BJ (cell line): ENCODE measurements at regions not wholly inside any gene's neighbourhood (a gene's known extent, or its start where the extent isn't known, plus 50 kb on each side); places are given as distances from the start of the nearest gene placed in this dataset.

ENCODE experiments used
- CTCF ChIA-PET: fragments of 350-600 bp; formaldehyde crosslinking; extraction: SDS; loops from one replicate; lab custom pipeline; 2021; ENCODE audit warnings: antibody characterized with exemption, inconsistent platforms; lab: Yijun Ruan, JAX
- POLR2A ChIA-PET: fragments of 300-600 bp; sonication (Branson Sonifier 250); formaldehyde crosslinking; extraction: SDS; loops from one replicate; lab custom pipeline; 2021; ENCODE audit warnings: antibody characterized with exemption; lab: Charles Lee
- DNase-seq: peaks from one replicate; pipeline ENCODE4 v3.0.0-alpha.2; 2011; ENCODE audit warnings: low read depth
- H3K27me3 ChIP-seq: 2 replicates; pipeline ENCODE4 v1.6.0; 2011; ENCODE audit warnings: low read length; ENCODE audit not compliant: control insufficient read depth, insufficient read depth
- H3K36me3 ChIP-seq: 2 replicates; pipeline ENCODE4 v1.5.1; 2011; ENCODE audit warnings: low read length; ENCODE audit not compliant: control insufficient read depth, insufficient read depth
- H3K4me3 ChIP-seq: 2 replicates; pipeline ENCODE4 v1.5.1; 2011; ENCODE audit warnings: low read depth, mild to moderate bottlenecking, control low read depth, low read length
- TF ChIP-seq, protein P1 (sequence below): IDR thresholded peaks from 2 replicates; pipeline ENCODE4 v1.5.1; 2011; ENCODE audit warnings: low read depth, mild to moderate bottlenecking, control low read depth, inconsistent platforms, low read length, moderate library complexity; ENCODE audit not compliant: insufficient read depth

DNA sequence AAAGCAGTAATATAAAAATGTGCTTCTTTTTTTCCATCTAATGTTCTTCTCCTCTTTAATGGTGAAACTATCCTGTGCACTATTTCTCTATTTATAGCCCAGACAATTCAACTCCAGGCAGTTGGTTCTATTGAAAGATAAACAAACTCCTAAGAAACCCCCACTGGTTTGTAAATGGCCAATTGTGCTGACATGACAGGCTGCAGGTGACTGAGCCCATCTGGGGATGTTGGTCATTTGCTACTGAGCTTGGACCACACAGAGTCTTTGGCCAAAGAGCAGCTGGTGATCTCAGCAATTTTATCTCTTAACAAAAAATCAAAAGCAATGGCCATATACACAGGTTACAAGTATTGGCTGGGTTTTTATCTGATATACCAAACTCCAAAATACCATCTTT, 631.8 kb upstream of the CELF2 start:
- Histone ChIP-seq H3K36me3 (no peaks in the 10 kb centered on the region), H3K27me3 (no peaks in the 10 kb centered on the region), H3K4me3 (no peak overlapping the region)
- DNase-seq, result no peak
- ChIA-PET POLR2A (no interaction called here), CTCF (no interaction called here)
- TF ChIP-seq, protein P1, sequence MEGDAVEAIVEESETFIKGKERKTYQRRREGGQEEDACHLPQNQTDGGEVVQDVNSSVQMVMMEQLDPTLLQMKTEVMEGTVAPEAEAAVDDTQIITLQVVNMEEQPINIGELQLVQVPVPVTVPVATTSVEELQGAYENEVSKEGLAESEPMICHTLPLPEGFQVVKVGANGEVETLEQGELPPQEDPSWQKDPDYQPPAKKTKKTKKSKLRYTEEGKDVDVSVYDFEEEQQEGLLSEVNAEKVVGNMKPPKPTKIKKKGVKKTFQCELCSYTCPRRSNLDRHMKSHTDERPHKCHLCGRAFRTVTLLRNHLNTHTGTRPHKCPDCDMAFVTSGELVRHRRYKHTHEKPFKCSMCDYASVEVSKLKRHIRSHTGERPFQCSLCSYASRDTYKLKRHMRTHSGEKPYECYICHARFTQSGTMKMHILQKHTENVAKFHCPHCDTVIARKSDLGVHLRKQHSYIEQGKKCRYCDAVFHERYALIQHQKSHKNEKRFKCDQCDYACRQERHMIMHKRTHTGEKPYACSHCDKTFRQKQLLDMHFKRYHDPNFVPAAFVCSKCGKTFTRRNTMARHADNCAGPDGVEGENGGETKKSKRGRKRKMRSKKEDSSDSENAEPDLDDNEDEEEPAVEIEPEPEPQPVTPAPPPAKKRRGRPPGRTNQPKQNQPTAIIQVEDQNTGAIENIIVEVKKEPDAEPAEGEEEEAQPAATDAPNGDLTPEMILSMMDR, result no peak

DNA sequence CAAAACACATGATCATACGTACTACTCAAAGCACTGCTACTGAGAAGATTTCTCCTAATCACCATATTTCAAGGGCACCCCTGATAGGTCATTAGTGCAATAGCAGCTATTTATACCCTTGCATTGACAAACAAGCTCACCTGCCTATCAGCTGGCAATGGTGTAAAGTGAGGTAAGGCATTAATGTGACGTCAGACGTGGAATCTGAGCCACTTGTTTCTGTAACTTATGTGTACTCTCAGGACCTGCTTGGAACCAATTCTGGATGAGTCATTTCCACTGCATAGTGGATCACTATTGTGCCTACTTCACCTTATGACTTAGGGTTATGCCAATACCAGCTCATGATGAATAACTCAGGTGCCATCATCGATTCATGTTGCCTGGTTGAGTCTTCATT, 628.5 kb upstream of the CELF2 start:
- Histone ChIP-seq H3K36me3 (no peaks in the 10 kb centered on the region), H3K27me3 (no peaks in the 10 kb centered on the region), H3K4me3 (no peak overlapping the region)
- TF ChIP-seq, protein P1, result no peak
- ChIA-PET CTCF (no interaction called here), POLR2A (no interaction called here)
- DNase-seq, result no peak

DNA sequence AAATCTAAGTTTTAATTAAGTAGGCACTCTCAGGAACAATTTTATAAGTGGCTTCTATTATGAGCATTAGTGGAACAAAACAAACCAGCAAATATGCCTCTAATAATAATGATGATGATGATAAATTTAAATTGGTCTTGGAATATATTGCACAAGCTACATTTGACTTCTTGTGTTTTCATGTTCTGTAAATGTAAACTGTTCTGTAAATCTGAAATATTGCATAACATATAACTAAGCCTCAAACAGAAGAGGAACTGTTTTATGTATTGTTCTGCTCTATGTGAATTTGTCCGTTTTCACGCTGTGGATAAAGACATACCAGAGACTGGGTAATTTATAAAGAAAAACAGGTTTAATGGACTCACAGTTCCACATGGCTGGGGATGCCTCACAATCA, 625.2 kb upstream of the CELF2 start:
- no peaks in the 10 kb centered on the region for H3K27me3 ChIP-seq
- H3K36me3 ChIP-seq, result no peaks in the 10 kb centered on the region
- TF ChIP-seq, protein P1, result no peak
- DNase-seq, result no peak
- CTCF ChIA-PET, result no interaction called here
- POLR2A ChIA-PET, result no interaction called here
- H3K4me3 ChIP-seq, result no peak overlapping the region

DNA sequence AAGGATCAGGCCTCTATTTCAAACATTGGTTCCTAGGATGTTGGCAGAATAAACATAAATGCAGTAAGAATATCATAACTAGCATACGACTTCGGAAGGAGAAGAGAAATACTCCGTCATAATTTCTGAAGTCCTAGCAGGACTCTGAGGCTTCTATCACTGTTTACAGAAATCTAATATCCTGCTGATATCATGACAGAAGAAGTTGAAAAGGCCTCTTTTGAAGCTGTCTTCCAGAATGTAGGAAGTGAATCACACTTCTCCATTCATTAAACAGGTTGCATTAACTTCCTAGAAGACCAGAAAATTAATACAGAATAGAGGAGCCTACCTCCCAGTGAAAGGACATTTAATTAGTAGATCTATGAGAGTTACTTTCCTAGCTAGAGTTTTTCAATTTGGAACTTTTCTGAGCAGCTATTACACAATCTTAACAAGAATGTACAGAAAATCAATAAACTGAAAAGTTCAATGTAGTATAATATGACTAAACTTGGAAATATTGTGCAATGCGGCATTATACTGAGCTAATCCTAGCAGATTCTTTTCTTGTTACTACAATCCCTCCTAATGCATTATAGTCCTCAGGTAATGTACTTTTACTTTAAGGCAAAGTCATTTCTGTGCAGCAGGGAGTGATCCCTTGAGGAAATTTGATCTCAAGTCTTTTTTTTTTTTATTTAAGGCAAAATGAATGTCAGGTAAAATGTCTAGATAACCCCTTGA, 622.6 kb upstream of the CELF2 start:
- no peak for DNase-seq
- TF ChIP-seq, protein P1, result no peak
- Histone ChIP-seq H3K27me3 (no peaks in the 10 kb centered on the region), H3K36me3 (no peaks in the 10 kb centered on the region), H3K4me3 (no peak overlapping the region)
- ChIA-PET CTCF (no interaction called here), POLR2A (no interaction called here)

DNA sequence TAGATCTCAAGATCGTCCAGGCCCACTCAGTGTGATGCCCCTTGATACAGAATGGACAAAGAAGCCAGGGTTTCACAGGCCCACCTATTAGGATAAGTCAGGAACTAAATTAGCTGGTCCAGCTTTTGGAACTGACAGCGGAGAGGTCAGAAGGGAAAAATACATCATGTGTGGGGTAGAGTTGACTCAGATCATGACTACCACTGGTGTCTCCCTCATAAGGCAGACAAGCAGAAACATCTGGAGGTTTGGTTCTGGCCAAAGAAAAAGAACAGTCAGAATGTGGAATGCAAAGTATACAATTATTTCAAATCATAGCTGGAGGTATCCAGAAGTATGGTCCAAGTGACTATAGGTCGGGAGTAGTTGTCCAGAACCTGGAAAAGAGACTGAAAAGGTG, 621.1 kb upstream of the CELF2 start:
- no peak for DNase-seq
- Histone ChIP-seq H3K27me3 (no peaks in the 10 kb centered on the region), H3K36me3 (no peaks in the 10 kb centered on the region), H3K4me3 (no peak overlapping the region)
- TF ChIP-seq, protein P1, result no peak
- POLR2A ChIA-PET, result no interaction called here
- CTCF ChIA-PET, result no interaction called here
